NCI-H748 (cell line): ENCODE measurements at regions not wholly inside any gene's neighbourhood (a gene's known extent, or its start where the extent isn't known, plus 50 kb on each side); places are given as distances from the start of the nearest gene placed in this dataset.

ENCODE experiments used
- DNase-seq: peaks from one replicate; lab custom pipeline; 2025; ENCODE audit not compliant: unreplicated experiment; lab: John Stamatoyannopoulos, UW

DNA sequence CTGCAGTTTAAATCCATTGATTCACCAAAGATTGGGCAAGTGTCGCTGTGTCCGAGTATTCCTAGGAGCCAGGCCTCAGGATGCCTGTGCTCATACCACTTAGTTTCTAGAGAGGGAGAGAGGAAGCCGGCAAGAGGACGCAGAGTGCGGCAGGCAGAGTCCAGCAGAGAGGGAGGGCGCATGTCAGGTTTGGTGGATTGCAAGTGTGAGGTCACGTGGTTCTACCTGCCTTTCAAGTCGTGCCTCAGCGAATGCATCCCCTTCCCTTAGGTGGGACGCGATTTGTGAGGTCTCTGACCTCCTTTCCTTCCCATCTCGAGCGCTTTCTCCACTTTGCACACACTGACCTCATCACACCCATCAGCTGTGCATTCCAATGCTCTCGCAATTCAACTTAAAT lies 188.1 kb downstream of the TMEM18 start:
- no peak for DNase-seq

DNA sequence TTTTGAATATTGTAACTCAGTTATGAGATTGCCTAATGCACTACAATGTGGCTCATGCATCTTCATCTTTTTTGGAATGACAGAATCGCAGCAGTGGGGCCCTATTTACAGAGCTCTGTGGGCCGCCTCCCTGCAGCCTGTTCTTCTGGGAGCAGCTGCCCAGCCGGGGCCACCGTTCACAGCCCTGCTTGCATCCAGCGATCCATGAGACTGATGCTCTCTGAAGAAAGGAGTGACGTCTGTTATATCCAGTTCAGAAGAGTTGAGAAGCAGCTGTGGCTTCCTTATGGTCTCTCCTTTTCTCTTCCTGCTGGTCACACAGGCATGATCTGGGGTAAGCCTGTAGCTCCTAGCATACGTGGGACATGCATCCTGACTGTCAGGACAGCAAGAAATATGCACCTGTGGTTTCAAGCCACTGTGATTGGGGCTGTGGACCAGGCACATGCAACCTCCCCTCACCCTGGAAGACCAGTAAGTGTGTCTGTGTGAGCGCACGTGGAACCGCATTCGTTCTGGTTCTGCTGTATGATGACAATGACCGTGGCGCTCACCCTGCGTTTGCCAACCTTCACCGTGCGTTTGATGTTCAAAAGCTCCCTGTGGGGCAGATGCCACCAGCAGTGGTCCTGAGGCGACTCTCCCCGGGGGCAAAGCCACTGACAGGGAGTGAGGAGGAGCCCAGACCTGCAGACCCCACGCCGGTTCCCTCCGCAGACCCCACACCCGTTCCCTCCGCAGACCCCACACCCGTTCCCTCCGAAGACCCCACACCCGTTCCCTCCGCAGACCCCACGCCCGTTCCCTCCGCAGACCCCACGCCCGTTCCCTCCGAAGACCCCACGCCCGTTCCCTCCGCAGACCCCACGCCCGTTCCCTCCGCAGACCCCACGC lies 189.8 kb downstream of the TMEM18 start:
- DNase-seq: no peak

DNA sequence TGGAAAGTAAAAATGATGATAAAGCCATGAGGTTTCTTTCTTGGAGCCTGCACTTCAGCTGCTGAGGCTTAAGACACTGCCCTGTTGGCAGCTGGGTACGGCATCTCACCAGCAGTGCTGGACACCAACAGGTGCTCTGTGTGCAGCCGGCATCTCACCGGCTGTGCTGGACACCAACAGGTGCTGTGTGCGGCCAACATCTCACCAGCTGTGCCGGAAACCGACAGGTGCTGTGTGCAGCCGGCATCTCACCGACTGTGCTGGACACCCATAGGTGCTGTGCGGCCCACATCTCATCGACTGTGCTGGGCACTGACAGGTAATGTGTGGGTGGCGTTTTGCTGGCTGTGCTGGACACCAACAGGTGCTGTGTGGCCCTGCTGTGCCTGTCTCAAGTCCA lies 190.8 kb downstream of the TMEM18 start:
- DNase-seq: no peak

DNA sequence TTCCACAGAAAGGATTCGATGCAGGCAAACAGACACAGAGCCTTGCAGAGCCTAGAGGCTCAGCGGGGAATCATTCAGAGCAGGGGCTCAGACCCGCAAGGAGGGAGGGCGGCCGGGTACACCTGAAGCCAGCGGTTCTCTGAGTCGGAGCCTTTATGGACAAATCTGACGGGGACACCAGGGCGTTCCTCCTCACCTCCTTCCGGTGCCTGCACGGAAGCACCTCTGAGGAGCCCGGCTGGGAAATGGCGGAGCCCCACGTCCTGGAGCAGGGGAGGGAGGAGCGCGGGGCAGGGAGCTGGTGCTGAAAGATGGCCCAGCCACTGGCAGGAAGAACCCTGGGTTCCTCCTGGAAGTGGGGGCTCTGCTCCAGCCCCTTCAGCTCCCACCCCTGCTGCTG lies 193.5 kb upstream of the ALKAL2 start:
- DNase-seq: no peak

DNA sequence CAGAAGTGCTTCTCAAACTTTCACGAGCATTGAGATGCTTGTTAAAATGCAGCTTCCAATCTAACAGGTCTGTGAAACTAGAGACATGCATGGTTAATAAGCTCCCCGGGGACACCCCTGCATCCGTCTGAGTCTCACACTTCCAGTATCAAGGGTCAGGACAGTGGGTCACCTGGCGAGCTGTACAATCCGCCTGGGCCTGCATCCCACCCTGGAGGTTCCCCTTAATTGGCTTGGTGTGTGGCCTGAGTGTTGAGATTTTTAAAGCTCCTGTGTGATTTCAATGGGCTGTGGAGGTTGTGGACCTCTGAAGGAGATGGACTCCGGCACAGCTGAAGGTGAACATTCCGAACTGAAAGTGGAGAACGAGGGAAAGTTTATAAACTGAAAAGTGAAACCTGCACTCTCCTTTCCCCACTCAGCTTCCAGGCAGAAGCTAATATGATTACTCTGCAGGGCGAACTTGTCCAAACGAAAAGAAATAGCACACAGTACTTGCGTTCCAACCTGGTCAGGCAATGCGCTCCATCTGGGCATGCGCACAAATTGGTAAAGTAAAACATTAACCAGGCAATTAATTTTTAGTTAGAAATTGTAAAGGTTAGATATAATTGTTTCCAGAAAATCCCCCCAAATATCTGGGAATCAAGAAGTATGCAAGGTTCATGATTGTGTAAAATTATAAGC lies 191.7 kb upstream of the ALKAL2 start:
- DNase-seq: no peak

DNA sequence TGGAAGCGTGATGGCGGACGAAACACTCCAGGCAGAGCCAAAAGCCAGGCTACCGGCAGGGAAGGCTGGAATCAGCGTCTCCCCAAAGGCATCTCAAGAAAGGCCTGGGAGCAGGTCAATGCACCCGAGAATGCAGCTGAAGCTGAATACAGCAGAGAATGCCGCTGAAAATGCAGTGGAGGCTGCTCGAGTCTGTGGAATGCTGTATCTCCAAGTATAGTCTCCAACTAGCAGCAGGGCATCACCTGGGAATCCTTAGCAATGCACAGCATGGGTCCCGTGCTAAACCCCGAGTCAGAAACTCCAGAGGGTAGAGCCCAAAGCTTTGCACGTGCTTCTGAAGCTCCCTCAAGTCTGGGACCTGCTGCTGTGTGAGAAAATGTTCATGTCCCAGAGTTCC lies 191.1 kb upstream of the ALKAL2 start:
- DNase-seq: no peak

DNA sequence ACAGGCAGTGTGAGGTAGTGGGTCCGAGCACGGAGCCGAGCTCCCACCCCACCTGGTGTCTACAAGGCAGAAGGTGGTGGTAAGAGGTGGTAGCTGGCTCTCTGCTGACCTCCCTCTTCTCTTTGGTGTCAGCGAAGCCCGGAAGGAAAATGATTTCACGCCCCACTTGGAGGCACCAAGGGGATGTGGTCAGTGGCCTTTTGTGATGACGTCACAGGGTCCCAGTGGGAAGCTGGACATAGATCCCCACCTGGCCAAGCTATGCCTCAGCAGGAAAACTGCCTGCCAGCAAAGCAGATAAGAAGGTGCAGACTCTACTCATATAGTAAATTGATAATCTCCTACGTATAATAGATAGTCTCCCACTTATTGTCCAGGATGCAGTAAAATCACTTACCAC lies 183.7 kb upstream of the ALKAL2 start:
- DNase-seq: no peak

DNA sequence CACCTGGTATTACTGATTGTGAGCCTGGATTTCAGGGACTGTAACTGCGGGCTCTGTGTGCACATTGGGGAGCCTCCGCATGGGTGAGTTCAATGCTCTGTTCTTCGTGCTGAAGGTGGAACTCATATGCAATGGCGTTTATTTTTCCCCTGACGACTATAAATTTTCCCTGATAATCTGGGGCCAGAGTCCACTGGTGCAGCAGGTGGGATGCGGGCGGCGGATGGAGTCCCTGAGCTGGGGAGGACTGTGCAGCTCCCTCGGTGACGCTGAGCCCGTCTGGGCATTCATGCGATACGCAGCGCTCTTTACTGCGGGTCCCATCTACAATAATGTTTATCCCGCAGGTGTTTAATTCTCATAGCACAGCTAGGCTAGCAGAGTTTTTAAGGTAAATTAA lies 181.6 kb upstream of the ALKAL2 start:
- no peak for DNase-seq

DNA sequence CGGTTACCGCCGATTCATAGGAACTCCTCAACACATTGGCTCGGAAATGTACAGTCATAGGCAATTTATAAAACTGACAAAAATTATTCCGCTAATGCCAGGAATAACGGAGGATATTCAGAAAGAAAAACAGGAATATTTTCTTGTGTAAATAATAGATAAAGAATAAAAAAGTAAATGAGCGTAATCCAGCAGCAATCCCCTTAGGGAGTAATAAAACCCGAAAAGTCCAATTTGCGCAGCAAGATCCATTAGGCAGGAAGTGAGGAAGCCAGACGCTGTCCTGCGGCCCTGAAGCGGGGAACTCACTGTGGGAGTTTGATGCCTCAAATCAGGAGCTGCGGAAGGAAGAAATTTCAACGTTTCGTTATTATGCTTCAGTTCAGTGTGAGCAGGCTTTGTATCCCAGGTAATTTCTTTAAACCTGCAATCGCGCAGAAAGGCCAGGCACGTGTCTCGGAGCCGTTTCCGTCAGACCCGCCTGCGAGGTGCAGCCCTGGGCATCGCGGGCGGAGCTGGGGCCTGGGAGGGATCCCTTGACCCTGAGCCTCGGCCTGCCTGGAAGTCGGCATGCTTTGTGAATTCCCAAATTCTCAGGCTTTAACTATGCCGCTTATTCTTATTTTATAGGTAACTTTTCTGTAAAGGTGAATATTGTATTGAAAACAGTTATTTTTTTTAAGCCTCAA lies 180.9 kb upstream of the ALKAL2 start:
- DNase-seq: no peak

DNA sequence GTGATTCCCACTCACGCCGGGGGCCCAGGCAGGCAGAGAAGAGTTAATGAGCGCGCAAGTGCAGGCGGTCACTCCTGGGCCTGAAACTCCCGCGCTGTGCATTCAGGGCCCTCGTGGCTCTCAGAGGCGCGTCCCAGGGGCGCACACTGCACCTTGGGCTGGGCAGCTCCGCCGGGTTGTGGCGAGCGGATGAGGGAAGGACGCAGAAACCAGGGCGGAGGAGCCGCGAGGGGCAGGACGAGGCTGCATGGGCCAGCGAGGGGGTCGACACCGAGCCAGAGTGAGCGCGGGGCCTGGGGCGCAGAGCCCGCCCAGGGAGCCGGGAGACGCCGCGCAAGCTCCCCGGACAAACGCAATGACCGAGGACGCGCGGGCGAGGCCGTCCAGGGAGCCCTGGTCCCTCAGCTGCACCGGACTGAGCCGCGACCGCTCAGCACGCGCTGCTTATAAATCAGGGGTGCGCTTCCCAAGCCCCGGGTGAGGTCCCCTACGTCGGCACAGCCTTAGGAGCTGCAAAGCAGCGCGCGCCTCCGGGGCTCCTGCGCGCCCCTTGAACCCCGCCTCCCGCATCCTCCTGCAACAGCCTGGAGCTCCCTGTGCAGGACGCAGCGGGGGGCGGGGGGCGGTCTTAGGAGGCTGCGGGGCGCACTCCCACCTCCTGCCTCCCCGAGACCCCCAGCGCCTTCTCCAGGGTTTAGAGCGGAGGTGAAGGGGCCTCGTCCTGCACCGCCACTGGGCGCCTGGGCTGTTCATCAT lies 180.2 kb upstream of the ALKAL2 start:
- DNase-seq: no peak

DNA sequence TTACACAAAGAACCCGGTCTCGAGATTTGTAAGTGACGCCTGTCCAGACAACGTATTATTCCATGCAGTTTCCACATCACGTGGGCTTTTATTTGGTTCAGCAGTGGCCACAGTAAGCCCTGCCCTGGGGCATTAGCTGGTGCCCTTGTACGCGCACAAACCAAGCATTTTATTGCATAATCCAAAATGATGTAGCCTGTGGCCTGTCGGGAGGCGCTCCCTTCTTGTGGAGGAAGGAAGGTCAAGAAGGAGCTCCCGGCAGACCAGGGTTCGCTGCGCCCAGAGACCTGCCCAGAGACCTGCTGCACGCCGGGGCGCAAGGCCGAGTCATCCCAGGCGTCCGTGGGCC lies 179.6 kb upstream of the ALKAL2 start:
- no peak for DNase-seq

DNA sequence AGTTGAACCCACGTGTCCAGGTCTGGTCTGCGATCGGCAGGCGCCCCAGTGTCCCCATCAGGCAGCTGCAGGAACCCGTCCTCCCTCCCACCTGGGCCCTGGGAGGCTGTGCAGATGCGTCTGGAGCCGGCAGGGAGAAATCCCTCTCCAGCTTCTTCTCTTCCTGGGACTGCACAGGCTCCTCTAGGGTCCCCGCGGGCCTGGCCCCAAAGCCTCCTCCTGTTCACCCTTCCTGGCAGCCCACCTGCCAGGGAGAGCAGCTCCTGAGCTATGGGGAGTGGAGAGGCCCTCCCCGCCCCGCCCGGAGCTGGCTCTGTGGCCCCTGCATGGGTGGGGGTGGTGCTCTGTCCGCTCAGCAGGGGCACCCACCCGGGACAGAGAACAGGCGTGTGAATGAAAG lies 179.2 kb upstream of the ALKAL2 start:
- no peak for DNase-seq

DNA sequence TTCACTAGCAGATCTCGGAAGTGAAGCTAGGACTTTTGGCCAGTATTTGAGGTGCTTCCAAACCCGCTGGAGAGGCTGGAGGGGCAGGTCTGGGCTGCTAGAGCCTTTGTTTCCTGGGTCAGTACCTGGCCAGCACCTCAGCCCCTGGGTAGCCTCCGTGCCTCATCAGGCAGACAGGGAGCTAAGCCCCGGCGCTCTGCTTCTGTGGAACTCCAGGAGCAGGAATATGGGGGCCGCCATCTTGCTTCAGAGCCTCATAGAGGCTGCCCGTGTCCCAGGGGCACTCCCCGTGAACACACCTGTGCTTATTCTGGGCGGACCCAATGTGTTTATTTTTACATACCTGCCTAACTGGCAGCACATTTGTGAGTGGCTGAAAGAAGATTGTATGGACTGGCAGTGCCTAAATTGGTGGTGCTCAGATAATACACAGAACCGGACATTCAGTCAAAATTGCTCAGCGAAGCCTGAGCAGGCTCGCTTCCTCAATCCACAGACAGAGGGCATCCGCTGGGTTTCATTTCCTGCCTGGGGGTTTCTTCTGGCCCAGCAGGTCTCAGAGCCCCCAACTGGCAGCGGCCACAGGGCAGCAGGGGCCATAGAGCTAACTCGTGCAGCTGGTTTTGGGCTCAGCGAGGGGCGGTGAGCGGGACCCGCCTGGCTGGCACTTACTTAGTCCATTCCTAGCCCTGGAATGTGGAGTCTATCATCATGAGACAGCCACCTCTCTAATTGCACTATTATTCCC lies 176.8 kb upstream of the ALKAL2 start:
- no peak for DNase-seq

DNA sequence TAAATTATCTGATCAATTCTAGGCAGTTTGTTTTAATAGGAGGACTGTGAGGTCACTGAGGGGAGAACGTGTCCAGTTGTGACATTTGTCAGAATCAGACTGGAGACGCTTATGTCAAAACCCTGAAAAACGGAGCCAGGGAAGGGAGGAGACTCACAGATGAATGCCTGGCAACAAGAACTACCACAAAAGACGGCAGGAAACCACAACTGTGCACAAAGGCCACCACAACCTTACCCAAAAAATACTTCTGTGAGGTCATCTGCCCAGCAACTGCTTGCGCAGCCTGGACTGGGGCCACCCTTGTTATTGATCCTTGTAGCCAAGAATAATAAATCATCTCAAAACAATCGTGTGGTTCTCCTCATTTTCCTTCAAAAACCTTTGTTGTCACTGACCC lies 173.0 kb upstream of the ALKAL2 start:
- no peak for DNase-seq

DNA sequence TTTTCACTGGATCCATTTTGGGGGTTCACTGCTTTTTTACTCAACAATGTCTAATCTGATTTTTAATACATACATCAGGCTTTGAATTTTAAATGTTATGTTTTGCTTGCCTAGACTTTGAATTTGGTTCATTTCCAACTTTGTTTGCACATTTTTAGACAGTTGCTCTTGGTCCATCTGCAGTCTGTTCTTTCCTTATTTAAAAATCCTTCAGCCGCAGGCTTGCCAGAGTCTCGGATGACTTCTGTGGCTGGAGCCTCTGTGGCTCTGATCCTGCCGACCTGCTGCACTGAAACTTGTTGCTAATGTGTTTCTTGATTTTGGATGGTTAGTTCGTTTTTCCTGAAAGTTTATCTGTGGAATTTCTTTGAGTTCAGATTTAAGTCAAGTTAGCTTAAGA lies 172.0 kb upstream of the ALKAL2 start:
- DNase-seq: no peak

DNA sequence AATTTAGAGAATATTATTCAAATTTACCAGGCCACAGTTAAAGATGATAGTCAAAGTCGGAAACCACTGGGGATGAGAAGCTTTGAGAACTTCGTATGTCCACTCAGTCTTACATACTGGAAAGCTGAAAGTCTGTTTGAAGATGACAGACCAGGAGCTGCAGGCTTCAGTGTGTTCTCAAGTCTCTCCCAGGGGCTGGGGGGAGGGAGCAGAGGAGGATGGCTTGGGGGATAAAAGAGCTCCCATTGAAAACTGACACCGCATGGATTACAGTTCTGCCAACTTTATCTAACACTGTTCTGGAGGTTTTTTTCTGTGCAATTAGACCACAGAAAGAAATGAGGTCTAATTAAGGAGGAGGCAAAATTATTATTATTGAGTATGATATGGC lies 170.5 kb upstream of the ALKAL2 start:
- no peak for DNase-seq

DNA sequence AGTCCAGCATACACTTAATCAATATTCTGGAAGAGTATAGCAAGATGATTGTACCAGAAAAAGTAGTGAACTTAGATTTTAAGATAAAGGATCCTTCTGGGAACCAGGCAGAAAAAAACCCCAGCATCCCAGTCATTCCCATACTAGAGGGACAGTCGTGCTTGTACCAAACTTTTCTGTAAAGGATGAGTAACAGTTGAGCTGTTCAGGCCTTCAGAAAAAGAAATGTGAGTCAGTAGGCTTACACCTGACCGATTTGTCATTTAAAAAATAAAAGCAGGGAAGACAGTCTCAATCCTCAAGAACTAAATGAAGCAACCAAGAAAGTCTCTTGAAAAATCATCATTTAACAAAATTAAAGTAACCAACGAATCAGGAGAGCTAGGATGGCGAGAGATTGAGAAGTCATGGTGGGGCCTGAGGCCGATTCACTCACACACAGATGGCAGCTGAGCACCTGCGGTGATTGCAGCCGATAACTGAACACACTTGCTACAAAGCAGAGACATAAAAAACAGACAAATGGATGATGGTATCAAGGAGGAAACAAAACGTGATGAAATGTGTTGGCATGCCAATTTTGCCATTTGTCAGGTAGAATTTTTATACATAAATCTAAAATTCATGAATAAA lies 170.0 kb upstream of the ALKAL2 start:
- no peak for DNase-seq

DNA sequence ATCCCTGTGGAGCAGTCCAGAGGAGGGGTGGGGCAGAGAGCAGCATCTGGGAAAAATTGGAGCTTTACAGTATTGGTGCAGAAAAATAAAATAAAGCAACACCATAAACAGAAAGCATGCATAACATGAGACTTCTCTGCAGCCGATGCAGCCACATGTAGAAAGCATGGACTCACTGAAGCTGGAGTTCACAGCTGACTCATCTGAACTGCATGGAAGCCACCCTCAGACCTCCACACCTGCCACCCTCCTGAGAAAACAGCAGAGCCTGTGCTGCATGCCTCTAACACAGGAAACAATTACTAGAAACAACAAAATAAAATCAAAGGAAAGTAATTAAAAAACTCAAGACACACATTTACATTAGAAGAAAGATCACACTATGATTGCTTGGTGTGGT lies 169.4 kb upstream of the ALKAL2 start:
- no peak for DNase-seq

DNA sequence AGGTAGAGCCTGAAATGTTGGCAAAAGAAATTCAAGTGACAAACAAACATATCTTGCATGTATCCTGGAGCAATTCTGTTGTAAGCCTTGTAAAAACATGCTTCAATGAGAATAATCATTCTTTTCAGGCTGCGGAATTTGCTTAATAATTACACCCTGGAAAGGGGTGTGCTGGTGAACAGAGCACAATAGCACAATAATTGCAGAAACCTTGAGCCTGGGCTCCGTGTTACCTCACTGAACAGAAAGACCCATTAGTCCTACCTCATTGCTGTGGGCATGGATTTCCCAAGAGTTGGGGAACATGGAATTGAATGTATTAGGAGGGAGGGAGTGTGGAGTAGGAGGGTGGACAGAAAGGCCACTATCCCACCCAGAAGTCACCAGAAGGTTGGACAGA lies 168.0 kb upstream of the ALKAL2 start:
- no peak for DNase-seq

DNA sequence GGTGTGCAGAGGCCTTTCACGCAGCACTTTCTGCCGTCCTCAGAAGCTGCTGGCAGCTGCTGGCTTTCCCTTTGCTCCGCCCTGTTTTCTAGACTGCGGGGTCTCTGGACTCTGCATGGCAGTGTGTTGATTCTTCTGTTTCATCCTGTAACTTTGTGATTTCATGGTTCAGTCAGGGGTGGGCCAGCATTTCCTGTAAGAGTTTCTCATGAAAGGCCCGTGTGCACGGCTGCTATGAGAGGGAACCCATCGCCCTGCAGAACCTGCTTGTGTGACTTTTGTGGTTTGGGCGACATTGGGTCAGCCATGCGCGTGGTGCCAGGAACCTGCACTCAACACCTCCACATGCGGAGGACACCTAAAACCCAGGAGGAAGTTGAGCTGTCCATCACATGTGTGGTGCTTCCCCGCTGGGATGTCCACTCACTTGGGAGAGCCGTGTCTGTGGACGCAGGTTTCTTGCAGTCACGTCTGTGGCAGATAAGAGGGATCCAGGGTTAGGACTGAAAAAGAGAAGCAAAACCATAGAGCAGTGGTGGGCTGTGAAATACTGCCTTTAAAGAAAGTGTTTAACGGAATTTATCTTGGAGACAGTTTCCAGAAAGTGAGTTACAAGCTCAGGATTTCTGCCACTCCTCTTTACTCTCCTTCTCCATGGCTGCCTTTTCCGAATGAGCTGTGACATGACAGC lies 167.3 kb upstream of the ALKAL2 start:
- DNase-seq: no peak
